Panc1 (cell line): ENCODE measurements at regions not wholly inside any gene's neighbourhood (a gene's known extent, or its start where the extent isn't known, plus 50 kb on each side); places are given as distances from the start of the nearest gene placed in this dataset.

Experiments
- ATAC-seq: fragments of 200-7000 bp; cut with Tn5 transposase; 2 replicates; pipeline ENCODE4 v1.9.1; 2020; ENCODE audit warnings: mild to moderate bottlenecking, moderate library complexity
- BruUV-seq: library from RNA; stranded (reverse); fragments of 400-500 nt; replicated peaks from 2 replicates; lab custom pipeline; 2021; lab: Mats Ljungman, UMichigan
- CTCF ChIA-PET: fragments of 300-600 bp; sonication (Branson Sonifier 250); formaldehyde crosslinking; loops from one replicate; lab custom pipeline; 2022; ENCODE audit warnings: antibody characterized with exemption; lab: Charles Lee
- POLR2A ChIA-PET: fragments of 300-600 bp; sonication (Branson Sonifier 250); formaldehyde crosslinking; loops from one replicate; lab custom pipeline; 2022; ENCODE audit warnings: antibody characterized with exemption; lab: Charles Lee
- DNase-seq: peaks from one replicate; pipeline ENCODE4 v3.0.0-alpha.2; 2010; ENCODE audit warnings: low read depth, low spot score
- H3K27ac ChIP-seq: 2 replicates; pipeline ENCODE4 v1.5.1; 2011; ENCODE audit warnings: mild to moderate bottlenecking, low read length, inconsistent platforms
- H3K27me3 ChIP-seq: fragments of 200-500 bp; sonication (Bioruptor generic); 2 replicates; pipeline ENCODE4 v1.6.0; 2014; ENCODE audit warnings: low read length, inconsistent platforms; ENCODE audit not compliant: control insufficient read depth, insufficient read depth
- H3K36me3 ChIP-seq: fragments of 200-500 bp; sonication (Bioruptor generic); 2 replicates; pipeline ENCODE4 v1.5.1; 2014; ENCODE audit warnings: inconsistent platforms, mild to moderate bottlenecking, low read length, moderate library complexity; ENCODE audit not compliant: control insufficient read depth, insufficient read depth
- H3K4me1 ChIP-seq: 2 replicates; pipeline ENCODE4 v1.5.1; 2011; ENCODE audit warnings: inconsistent platforms, mild to moderate bottlenecking, low read length, moderate library complexity; ENCODE audit not compliant: control insufficient read depth, insufficient read depth
- H3K4me3 ChIP-seq, 2 experiments: 2 replicates each; pipeline ENCODE4 v1.5.1; 2011 to 2012; ENCODE audit warnings: low read depth in 2 of 2, low read length in 2 of 2, mild to moderate bottlenecking in 2 of 2, inconsistent platforms in 1 of 2, moderate library complexity in 1 of 2
- H3K9me3 ChIP-seq: fragments of 200-500 bp; sonication (Bioruptor generic); 2 replicates; pipeline ENCODE4 v1.5.1; 2014; ENCODE audit warnings: low read depth, mild to moderate bottlenecking, inconsistent platforms, low read length, moderate library complexity; ENCODE audit not compliant: control insufficient read depth, insufficient read depth
- CTCF ChIP-seq: fragments of 450-650 bp; IDR thresholded peaks from 2 replicates; pipeline ENCODE4 v1.5.1; 2017; ENCODE audit warnings: mild to moderate bottlenecking
- POLR2AphosphoS5 ChIP-seq: IDR thresholded peaks from 2 replicates; pipeline ENCODE4 v1.6.1; 2012; ENCODE audit warnings: mild to moderate bottlenecking, low read depth, low read length, moderate library complexity
- REST ChIP-seq, 2 experiments: IDR thresholded peaks; 2 replicates each; pipeline ENCODE4 v1.6.1; 2011 to 2012; ENCODE audit warnings: low read depth in 2 of 2, control low read depth in 1 of 2, low read length in 1 of 2, mild to moderate bottlenecking in 1 of 2, moderate library complexity in 1 of 2; ENCODE audit not compliant: insufficient read depth in 1 of 2
- SIN3A ChIP-seq: IDR thresholded peaks from 2 replicates; pipeline ENCODE4 v1.6.1; 2012; ENCODE audit warnings: low read depth, mild to moderate bottlenecking, low read length, moderate library complexity, borderline replicate concordance; ENCODE audit not compliant: insufficient read depth
- TCF7L2 ChIP-seq: IDR thresholded peaks from 2 replicates; pipeline ENCODE4 v1.6.1; 2011; ENCODE audit warnings: mild to moderate bottlenecking, low read depth, low read length, inconsistent platforms
- in situ Hi-C: cut with HindIII; loops from 2 replicates; pipeline ENCODE4 v1.10.0; 2016; ENCODE audit warnings: low sequenced_read_pairs, low pct_unique_long_range_greater_than_20kb
- intact Hi-C: fragments of 100-400 bp; cut with micrococcal nuclease; formaldehyde crosslinking; loops from one replicate; pipeline ENCODE4 v1.10.0; 2022; ENCODE audit not compliant: unreplicated experiment

GRCh38 chr13:63044589-63045313, 1629.1 kb upstream of the PCDH20 start:
- no peak overlapping the region for H3K4me3 ChIP-seq
- no TSS peak for BruUV-seq
- no peaks in the 10 kb centered on the region for H3K27me3 ChIP-seq
- DNase-seq: no peak
- ChIA-PET POLR2A (no interaction called here), CTCF (no interaction called here)
- H3K9me3 ChIP-seq: no peaks in the 10 kb centered on the region
- intact Hi-C loops (no loop called here), in situ Hi-C loops (no loop called here)
- H3K27ac ChIP-seq: no peak overlapping the region
- ATAC-seq: no peak
- no peaks in the 10 kb centered on the region; the same call in 1 of the 2 replicates for H3K36me3 ChIP-seq
- H3K4me1 ChIP-seq: no peaks in the 10 kb centered on the region
- TF ChIP-seq CTCF (no peak), TCF7L2 (no peak), SIN3A (no peak), POLR2AphosphoS5 (no peak), REST (IDR thresholded peaks at IDR 0.05; ENCODE audit: insufficient read depth in 1 of 2, low read depth in 2 of 2, low read length in 1 of 2) (no peak)

GRCh38 chr13:63042686-63043085, 1627.0 kb upstream of the PCDH20 start:
- no peak overlapping the region for H3K4me3 ChIP-seq
- intact Hi-C loops (no loop called here), in situ Hi-C loops (no loop called here)
- DNase-seq (no peak), ATAC-seq (no peak)
- POLR2A ChIA-PET: no interaction called here
- TF ChIP-seq REST (IDR thresholded peaks at IDR 0.05; ENCODE audit: insufficient read depth in 1 of 2, low read depth in 2 of 2, low read length in 1 of 2) (no peak), SIN3A (no peak), POLR2AphosphoS5 (no peak)
- H3K27ac ChIP-seq: no peak overlapping the region
- no peaks in the 10 kb centered on the region for H3K9me3 ChIP-seq
- H3K36me3 ChIP-seq: no peaks in the 10 kb centered on the region
- no peaks in the 10 kb centered on the region for H3K27me3 ChIP-seq
- CTCF ChIA-PET: no interaction called here
- no peaks in the 10 kb centered on the region for H3K4me1 ChIP-seq
- no TSS peak for BruUV-seq
